Stimulated activated CD8-positive, alpha-beta memory T cell treated with anti-CD3 and anti-CD28 coated beads, Interleukin-15, amount 100 ng/mL, for 1 hour (primary cell): ENCODE measurements at regions not wholly inside any gene's neighbourhood (a gene's known extent, or its start where the extent isn't known, plus 50 kb on each side); places are given as distances from the start of the nearest gene placed in this dataset.

Source experiments
- DNase-seq: peaks from one replicate; pipeline ENCODE4 v3.0.0-alpha.2; 2020; ENCODE audit warnings: low read depth

DNA sequence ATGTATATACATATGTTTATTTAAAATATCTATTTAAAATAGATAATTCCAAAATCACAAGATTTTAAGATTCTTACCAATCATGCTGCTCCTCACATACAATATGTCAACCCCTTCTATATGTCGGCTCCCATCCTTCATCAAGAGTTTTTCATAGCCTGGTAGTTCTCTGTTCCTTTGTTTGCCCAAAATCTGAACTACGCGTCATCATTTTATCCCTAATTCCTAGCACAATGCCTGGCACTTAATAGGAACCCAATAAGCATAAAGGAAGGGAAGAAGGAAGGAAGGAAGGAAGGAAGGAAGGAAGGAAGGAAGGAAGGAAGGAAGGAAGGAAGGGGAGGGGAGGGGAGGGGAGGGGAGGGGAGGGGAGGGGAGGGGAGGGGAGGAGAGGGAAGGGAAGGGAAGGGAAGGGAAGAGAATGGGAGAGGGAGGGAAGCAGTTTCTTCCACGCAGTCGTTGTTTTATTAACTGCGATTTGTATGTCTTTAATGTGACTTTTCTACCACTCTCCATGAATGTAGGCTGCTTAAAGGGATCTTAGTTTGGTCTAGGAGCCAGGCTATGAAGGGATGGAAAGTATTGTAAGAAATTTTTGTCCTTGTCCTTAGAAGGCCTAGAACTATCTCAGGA is 83.3 kb upstream of the PCGF5 start:
- no peak for DNase-seq

DNA sequence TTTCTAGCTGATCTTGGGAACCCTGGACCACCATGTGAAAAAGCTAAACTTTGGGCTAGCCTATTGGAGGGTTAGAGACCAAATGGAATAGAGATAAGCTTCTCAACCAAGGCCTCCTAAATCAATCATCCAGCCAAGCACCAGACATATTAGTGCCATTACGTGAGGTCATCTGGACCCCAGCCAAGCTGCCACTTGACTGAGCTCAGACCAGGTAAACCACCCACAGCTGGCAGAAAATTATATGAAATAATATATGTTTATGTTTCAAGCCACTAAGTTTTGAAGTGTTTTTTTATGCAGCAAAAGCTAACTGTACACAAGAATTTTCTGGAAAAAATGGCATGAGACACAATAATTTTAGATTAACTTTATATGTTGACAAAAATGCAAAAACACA is 82.6 kb upstream of the PCGF5 start:
- no peak for DNase-seq

DNA sequence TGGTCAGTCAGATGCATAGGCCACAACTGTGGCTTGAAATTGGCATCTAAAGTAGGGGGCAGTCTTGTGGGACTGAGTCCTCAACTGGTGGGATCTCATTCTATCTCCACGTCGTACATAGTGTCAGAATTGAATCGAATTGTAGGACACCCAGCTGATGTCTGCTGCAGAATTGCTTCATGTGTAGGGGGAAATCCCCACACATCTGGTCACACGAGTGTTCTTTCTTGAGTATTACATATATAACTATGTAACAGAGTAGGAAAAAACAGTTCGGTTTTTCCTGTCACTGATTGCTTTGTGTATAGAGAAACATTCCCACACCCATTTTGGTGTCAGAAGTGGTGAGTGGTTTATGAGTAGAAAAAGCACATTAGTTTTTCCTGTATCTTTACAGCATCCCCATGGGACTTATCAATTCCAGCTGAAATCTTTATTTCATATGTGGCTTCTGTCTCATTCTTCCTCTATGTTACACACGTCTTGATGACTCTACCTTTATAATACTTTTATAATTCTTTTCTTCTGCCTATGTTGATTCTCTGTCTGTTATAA is 79.4 kb upstream of the PCGF5 start:
- DNase-seq: no peak

DNA sequence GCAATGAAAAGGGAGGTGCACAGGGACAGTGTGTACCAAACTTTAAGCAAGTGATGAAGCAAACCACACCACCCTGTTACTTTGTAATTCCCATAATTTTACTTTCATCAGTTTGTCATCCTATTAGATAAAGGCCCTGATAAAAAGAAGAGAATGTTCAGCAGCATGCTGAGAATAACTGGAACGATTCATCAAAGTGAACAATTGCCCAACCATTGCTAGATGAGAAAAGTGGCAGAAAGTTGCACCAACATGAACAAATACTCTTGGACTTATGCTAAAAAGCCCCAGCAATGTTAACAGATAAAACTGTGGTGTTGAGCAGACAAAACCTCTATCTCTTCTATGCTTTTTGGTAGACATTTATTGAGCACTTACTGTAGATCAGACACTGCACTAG is 75.5 kb upstream of the PCGF5 start:
- no peak for DNase-seq

DNA sequence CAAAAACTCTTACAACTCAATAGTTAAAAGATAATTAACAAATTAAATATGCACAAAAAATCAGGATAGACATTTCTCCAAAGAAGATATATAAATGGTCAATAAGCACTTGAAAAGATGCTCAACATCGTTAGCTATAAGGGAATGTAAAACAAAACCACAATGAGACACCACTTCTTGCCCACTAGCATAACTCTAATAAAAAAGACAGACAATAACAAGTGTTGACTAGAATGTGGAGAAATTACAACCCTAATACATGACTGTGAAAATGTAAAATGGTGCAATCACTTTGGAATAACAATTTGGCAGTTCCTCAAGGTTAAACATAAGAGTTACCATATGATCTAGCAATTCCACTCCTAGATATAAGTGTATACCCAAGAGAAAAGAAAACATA is 74.3 kb upstream of the PCGF5 start:
- no peak for DNase-seq

DNA sequence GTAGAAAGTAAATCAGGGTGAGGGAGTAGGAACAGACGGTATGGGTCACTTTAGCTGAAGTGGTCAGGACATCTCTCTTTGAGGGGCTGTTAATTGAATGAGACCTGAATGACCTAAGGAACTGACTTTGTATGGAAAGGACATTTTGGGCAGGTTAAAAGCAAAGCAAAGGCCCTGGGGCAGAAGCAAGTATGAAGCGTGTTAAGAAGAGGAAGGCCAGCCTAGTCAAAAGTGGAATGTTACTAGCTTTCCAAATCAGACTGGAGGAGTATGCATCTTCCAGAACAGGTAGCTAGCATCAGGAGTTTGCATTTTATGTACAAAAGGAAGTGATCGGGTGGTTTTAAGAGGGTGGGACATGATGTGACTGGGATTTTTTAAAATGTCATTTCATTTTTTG is 70.9 kb upstream of the PCGF5 start:
- no peak for DNase-seq

DNA sequence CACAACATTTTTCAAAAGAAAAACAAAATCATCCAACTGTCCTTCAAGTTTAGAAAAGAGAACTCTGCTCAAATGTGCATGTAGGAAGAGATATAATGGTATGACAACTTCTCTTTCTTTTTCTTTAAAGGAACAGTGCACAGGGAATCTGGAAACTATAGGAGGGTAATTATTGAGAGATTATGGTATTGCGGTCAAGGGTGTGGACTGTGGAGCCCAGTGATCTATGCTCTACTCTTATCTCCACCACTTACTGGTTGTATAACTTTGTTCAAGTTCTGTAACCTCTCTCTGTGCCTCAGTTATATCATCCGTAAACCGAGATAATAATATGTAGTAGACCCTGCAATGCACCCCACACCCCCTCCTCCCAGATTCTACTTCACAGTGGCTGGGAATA is 69.8 kb upstream of the PCGF5 start:
- DNase-seq: no peak

DNA sequence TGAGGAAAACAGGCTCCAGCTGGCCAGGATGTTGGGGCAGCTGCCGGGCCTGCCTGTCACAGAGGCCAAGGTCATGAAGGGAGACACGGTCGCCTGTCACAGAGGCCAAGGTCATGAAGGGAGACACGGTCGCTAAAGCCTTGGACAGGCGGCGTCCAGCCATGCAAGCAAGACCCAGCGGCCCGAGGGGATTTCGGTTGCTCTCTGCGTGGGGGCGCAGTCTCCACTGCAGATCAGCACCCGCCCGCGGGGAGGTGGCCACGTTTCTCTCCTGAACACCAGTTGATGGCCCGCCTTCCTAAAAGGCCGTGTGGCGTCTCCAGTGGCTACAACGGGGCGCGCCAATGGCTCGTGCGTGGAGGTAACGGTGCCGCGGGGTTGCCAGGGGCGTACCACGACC is 67.0 kb upstream of the PCGF5 start:
- DNase-seq: no peak

DNA sequence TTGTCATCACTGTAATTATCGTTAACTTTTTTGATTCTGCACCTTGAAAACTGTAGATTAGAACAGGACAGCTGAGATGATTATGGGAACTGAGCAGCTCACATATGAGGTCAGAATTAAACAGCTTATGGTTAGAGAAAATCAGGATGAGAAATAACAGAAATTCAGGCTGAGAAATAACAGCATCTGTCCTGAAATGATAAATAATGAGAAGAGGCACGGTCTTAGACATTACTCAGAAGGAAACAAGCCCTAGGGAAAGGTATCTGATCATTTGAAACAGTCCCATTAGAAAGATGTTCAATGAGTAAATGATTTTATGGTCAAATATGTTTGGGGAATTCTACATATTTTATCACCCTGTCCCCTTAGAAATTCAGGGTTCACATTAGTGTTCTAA is 65.6 kb upstream of the PCGF5 start:
- DNase-seq: no peak

DNA sequence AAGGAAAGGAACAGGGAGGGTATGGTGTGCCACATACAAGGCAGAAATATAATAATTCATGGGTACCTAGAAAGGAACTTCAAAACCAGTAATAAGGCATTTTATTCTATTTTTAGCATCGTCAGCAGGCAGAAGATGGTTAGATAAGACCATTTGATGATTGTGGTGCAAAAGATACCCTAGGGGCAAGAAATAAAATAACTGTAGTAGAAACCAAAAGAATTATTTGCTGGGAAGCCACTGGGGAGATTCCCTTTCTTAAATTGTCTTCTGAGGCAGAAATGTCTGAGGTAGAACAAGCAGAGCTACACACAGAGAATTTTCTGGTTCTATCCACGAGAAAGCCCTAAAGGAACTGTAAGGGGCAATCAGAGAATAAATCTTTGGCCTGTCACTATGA is 64.3 kb upstream of the PCGF5 start:
- no peak for DNase-seq

DNA sequence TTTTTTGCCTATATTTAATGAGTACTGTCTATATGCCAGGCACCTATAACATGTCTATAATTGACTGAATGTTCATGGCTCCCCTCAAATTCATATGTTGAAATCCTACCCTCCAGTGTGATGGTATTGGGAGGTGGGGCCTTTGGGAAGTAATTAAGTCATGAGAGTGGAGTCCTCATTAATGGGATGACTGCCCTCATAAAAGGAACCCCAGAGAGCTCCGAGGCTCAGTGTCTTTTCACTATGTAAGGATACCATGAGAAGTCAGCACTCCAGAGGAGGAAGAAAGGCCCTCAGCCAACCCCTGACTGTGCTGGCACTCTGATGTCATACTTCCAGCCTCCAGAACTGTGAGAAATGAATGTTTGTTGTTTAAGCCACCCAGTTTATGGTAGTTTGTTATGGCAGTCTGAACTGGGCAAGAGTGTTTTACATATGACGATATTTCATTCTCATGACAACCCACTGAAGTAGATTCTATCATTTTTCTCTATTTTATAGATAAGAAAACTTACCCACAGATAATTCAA is 61.1 kb upstream of the PCGF5 start:
- no peak for DNase-seq

DNA sequence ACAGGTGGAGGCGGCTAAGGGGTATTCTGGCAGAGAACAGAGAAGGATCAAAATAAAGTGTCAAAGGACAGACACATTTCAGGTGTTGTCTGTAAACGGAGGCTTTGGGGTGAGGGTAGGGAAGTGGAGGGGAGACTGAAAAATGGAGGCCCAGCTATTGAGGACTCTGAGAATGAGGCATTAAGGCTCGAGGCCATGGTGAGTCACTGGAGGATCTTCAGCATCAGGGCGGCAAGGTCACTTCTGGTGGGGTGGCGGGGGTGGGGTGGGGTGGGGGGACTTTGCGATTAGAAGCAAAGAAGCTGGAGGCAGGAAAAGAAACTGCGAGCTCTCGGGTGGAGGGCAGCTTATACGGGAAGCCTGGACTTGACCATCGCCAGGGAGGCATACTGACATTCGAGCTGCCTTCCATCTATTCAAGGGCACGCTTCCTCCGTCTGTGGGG is 58.4 kb upstream of the PCGF5 start:
- no peak for DNase-seq

DNA sequence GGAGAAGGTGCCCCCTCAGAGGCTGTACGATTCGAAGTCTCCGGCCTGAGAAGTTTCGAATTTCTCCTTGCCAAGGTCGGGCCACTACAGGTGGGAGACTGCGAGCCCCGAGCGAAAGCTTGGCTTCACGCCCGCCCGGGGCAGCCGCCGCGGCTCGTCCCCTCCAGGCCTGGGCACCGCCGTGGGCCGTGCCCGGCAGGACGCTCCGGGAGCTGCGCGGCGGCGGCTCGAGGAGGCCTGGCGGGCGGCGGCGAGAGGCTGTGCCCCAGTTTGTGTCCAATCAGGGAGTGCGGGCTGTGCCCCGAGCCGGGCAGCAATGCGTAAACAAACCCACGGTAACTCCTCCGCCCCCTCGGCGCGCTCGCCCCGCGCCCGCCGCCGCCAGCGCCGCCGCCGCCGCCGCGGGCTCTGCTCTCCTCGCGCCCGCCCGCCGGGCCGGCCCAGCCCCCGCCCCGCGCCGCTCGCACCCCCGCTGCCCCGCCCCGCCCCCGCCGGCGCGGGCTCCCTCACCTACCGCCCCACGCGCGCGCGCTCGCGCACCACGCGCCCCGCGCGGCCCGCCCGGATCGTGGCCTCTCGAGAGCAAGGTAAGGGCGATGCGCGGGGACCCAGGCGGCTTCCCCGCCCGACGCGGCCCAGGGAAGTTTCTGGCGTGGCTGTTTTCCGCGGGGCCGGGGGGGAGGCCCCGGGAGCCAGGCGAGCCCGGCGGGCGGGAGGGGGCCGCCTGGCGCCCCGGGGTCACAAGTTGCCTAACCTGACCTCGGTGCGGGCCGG is 57.8 kb upstream of the PCGF5 start:
- peak; percentile 56 for DNase-seq

DNA sequence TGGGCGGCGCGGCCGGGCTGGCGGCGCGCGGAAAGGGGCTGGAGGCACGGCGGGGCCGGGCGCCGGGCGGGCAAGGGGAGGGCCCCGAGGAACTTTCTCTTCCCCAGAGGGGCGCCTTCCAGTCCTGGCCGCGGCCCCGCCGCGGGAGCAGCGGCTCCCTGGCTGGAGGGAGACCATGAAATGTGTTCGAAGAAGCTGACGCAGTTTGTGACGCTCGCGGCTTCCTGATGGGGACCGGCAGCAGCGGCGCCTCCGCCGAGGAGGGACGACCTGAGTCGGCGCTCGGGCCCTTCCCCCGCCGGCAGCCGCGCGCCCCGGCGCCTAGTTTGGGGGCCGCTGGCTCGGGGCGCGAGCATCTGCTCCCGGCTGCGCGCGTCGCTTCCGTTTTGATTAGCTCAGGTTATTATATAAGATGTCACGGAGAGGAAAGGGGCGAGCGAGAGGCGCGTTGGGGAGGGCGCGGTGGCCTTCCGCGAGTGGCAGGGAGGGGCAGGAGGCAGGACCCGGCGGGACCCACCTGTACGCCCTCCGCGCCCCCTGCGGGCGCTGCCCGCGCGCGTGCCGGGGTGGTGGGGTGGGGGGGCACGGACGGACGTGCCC is 57.1 kb upstream of the PCGF5 start:
- DNase-seq: peak; percentile 47

DNA sequence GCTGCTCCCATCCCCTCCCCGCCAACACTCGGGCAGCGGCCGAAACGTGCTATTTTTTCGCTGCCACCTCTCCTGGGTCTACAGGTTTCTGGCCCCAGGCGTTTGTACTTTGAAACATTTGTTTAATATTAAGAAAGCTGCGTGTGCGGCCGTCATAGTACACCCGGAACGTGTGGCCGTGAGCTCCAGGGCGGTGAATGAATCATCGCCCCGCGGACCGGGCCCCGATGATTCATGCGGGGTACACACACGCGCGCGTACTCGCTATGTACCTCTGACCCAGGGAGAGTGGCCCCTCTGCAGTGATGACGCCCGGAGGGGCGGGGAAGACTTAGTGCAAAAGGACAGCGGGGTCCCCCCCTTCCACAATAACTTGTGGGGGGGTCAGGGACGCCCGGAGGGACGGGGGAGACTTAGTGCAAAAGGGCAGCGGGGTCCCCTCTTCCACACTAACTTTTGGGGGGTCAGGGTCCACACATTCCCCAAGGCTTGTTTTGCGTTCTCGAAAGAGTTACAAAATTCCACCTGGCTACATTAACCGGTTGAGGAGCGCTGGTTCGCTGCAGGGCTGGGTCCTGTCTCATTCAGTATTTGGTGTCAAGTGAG is 56.5 kb upstream of the PCGF5 start:
- peak; percentile 39 for DNase-seq

DNA sequence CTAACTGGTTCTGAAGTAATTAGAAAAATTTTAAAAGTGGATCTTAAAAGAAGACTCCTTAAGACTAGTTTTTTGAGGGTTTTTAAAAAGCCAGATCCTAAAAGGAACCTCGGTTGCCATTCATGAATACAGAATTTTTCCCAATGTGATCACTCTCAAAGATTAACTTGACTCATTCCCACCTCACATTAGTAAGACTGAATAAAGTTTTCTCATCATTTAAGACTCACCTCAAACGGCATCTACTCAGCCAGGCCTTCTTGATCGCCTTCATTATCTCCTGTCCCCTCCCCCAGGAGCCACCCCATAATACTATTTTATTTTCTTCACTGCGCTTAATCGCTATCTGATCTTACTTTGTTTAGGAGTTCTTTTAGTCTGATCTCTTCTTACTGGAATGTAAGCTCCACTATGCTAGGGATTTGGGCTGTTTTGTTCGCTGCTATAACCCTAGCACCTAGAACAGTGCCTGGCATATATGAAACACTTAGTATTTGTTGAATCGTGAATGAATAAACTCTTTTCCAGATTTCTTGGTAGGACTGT is 55.9 kb upstream of the PCGF5 start:
- DNase-seq: no peak

DNA sequence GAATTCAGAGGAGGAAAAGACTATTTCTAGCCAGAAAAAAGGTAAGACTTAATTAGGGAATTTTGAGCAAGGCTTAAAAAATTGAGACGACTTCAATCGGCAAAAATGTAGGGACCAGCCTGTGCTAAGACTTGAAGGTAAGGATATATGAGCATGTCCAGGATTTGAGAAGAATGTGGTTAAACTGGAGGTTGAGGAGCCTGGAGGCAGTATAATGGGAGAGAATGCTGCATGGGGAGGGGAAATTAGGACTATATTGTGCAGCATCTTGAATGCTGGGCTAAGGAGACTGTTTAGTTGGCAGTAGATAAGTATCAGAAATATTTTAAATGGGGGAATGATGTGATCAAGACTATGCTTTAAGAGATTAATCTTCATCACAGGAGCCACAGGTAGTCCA is 53.1 kb upstream of the PCGF5 start:
- DNase-seq: no peak

DNA sequence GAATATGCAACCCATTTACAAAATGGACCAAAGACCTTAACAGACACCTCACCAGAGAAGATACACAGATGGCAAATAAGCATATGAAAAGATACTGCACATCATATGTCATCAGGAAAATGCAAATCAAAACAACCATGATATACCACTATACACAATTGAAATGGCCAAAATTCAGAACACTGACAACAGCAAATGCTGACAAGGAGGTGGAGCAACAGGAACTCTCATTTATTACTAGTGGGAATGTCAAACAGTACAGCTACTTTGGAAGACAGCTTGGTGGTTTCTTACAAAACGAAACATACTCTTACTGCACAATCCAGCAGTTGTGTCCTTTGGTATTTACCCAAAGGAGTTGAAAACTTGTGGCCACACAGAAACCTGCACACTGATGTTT is 50.0 kb upstream of the PCGF5 start:
- DNase-seq: no peak
